Nephron (organoid): ENCODE measurements at regions not wholly inside any gene's neighbourhood (a gene's known extent, or its start where the extent isn't known, plus 50 kb on each side); places are given as distances from the start of the nearest gene placed in this dataset.

Experiments used
- H3K27ac Mint-ChIP-seq, 3 experiments: 2 replicates each; pipeline ENCODE4 v1.8.0; 2020; ENCODE audit warnings: mixed read lengths in 3 of 3, mild to moderate bottlenecking in 2 of 3, moderate library complexity in 1 of 3
- H3K27me3 Mint-ChIP-seq: 2 replicates; pipeline ENCODE4 v1.8.0; 2021; ENCODE audit warnings: low read depth, mild to moderate bottlenecking, moderate library complexity, mixed read lengths
- H3K36me3 Mint-ChIP-seq: 2 replicates; pipeline ENCODE4 v1.8.0; 2020; ENCODE audit warnings: low read depth, mixed read lengths
- H3K4me1 Mint-ChIP-seq: 2 replicates; pipeline ENCODE4 v1.8.0; 2020; ENCODE audit warnings: mixed read lengths
- H3K4me3 Mint-ChIP-seq, 3 experiments: 2 replicates each; pipeline ENCODE4 v1.8.0; 2020; ENCODE audit warnings: mild to moderate bottlenecking in 3 of 3, mixed read lengths in 3 of 3, moderate library complexity in 2 of 3
- H3K9me3 Mint-ChIP-seq: 2 replicates; pipeline ENCODE4 v1.8.0; 2020; ENCODE audit warnings: mixed read lengths
- CTCF ChIP-seq, 3 experiments: fragments of 200-600 bp; sonication (generic); IDR thresholded peaks; one replicate each; pipeline ENCODE4 v1.5.0; 2021; ENCODE audit warnings: antibody characterized with exemption in 3 of 3; ENCODE audit not compliant: unreplicated experiment in 3 of 3

- H3K4me3 Mint-ChIP-seq, result no peak overlapping the region
- H3K36me3 Mint-ChIP-seq, result no peaks in the 10 kb centered on the region
- H3K27me3 Mint-ChIP-seq, result no peaks in the 10 kb centered on the region
- H3K9me3 Mint-ChIP-seq, result no peaks in the 10 kb centered on the region
- TF ChIP-seq CTCF (IDR thresholded peaks at IDR 0.05; ENCODE audit: unreplicated experiment in 3 of 3), result no peak
- H3K27ac Mint-ChIP-seq, result no peak overlapping the region
- peaks cover 23% of the 10 kb centered on the region for H3K4me1 Mint-ChIP-seq
Measured at GRCh38 chr20:6231556-6231955, 108.7 kb upstream of the FERMT1 start.

GRCh38 chr20:6228302-6228843, 105.5 kb upstream of the FERMT1 start:
- no peaks in the 10 kb centered on the region for H3K36me3 Mint-ChIP-seq
- H3K27me3 Mint-ChIP-seq, result no peaks in the 10 kb centered on the region
- H3K4me3 Mint-ChIP-seq, result no peak overlapping the region
- H3K27ac Mint-ChIP-seq, result no peak overlapping the region
- H3K9me3 Mint-ChIP-seq, result peaks cover 7% of the 10 kb centered on the region
- H3K4me1 Mint-ChIP-seq, result peaks cover 23% of the 10 kb centered on the region
- no peak for TF ChIP-seq CTCF (IDR thresholded peaks at IDR 0.05; ENCODE audit: unreplicated experiment in 3 of 3)

DNA sequence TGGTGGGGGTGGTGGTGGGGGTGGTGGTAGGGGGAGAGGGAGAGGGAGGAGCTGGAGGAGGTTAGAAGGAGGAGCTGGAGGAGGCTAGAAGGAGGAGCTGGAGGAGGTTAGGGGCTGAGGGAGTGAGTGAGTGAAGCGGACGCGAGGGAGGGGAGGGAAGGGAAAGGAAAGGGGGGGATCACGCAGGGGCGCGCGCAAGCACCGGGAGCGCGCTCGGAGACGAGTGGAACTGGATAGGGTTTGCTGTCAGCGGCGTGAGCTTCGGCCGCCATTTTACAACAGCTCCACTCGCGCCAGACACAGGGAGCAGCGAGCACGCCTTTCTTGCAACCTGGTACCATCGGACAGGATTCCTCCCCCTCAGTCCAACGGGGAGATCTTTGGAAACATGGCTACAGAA, 90.5 kb upstream of the FERMT1 start:
- H3K27me3 Mint-ChIP-seq, result no peaks in the 10 kb centered on the region
- H3K9me3 Mint-ChIP-seq, result peaks cover 20% of the 10 kb centered on the region
- H3K4me3 Mint-ChIP-seq, result no peak overlapping the region
- no peaks in the 10 kb centered on the region for H3K36me3 Mint-ChIP-seq
- H3K27ac Mint-ChIP-seq, result no peak overlapping the region
- no peaks in the 10 kb centered on the region for H3K4me1 Mint-ChIP-seq
- TF ChIP-seq CTCF (IDR thresholded peaks at IDR 0.05; ENCODE audit: unreplicated experiment in 3 of 3), result no peak

DNA sequence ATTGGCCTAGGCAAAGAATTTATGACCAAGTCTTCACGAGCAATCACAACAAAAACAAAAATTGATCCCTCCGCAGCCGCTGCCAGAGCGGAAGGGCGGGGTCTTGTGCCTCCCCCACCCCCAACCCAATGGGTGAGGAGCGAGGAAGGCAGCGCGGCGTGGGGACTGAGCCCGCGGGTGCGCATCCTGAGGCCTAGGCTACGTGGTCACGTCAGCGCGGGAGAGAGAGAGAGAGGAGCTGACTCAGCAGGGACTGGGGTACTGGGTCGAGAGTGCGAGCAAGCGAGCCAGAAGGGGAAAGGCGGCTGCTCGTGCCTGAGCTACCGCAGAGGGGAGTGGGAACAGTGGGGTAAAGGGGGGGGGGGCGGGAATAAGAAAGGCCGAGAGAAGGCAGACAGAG, 90.1 kb upstream of the FERMT1 start:
- Mint-ChIP-seq H3K4me3 (no peak overlapping the region), H3K36me3 (no peaks in the 10 kb centered on the region), H3K27me3 (no peaks in the 10 kb centered on the region), H3K9me3 (peaks cover 20% of the 10 kb centered on the region), H3K27ac (no peak overlapping the region), H3K4me1 (no peaks in the 10 kb centered on the region)
- TF ChIP-seq CTCF (IDR thresholded peaks at IDR 0.05; ENCODE audit: unreplicated experiment in 3 of 3), result no peak

DNA sequence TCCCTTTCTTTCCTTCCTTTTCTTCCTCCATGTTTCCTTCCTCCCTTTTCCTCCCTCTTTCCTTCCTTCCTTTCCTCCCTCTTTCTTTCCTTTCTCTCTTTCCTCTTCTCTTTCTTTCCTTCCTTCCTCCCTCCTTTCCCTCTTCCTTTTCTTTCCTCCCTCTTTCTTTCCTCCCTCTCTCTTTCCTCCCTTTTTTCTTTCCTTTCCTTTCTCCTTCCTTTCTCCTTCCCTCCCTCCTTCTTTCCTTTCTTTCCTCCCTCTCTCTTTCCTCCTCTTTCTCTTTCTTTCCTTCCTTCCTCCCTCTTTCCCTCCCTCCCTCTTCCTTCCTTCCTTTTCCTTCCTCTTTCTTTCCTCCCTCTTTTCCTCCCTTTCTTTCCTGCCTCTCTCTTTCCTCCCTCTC, 86.3 kb upstream of the FERMT1 start:
- Mint-ChIP-seq H3K4me1 (no peaks in the 10 kb centered on the region), H3K9me3 (peaks cover 22% of the 10 kb centered on the region), H3K4me3 (no peak overlapping the region), H3K27me3 (no peaks in the 10 kb centered on the region), H3K36me3 (no peaks in the 10 kb centered on the region), H3K27ac (no peak overlapping the region)
- TF ChIP-seq CTCF (IDR thresholded peaks at IDR 0.05; ENCODE audit: unreplicated experiment in 3 of 3), result no peak

- Mint-ChIP-seq H3K27me3 (no peaks in the 10 kb centered on the region), H3K9me3 (no peaks in the 10 kb centered on the region), H3K27ac (no peak overlapping the region), H3K4me1 (no peaks in the 10 kb centered on the region), H3K36me3 (no peaks in the 10 kb centered on the region), H3K4me3 (no peak overlapping the region)
- TF ChIP-seq CTCF (IDR thresholded peaks at IDR 0.05; ENCODE audit: unreplicated experiment in 3 of 3), result no peak
Measured at GRCh38 chr20:6200092-6200491, 77.3 kb upstream of the FERMT1 start.
